ENCODE measurements at regions not wholly inside any gene's neighbourhood (a gene's known extent, or its start where the extent isn't known, plus 50 kb on each side); places are given as distances from the start of the nearest gene placed in this dataset.
A peak's percentile ranks its signal among the peaks of the same experiment; 100 is the strongest.

- H3K27me3 ChIP-seq (ENCODE audit: control insufficient read depth in 2 of 2, insufficient read depth in 1 of 2, low read length in 1 of 2), result no peaks in the 10 kb centered on the region
- H3K36me3 ChIP-seq (ENCODE audit: control insufficient read depth in 2 of 2, insufficient read depth in 2 of 2, low read length in 1 of 2), result no peaks in the 10 kb centered on the region
- H3K27ac ChIP-seq (ENCODE audit: low read depth in 1 of 2, low read length in 1 of 2), result no peak overlapping the region
- no peak for DNase-seq (ENCODE audit: low read depth in 6 of 9, low spot score in 9 of 9)
- WGBS, result 71% methylated on average over 2 of the region's 2 CpGs
- H3K9me3 ChIP-seq (ENCODE audit: control insufficient read depth in 2 of 2, insufficient read depth in 1 of 2, low read length in 1 of 2), result no peaks in the 10 kb centered on the region
- H3K4me1 ChIP-seq (ENCODE audit: control insufficient read depth in 2 of 2, insufficient read depth in 2 of 2, low read length in 2 of 2), result no peaks in the 10 kb centered on the region
- H3K4me3 ChIP-seq (ENCODE audit: low read length in 2 of 2), result no peak overlapping the region
Measured at GRCh38 chr11:106152013-106152412, 74.6 kb downstream of the AASDHPPT start.

- Histone ChIP-seq H3K4me1 (ENCODE audit: control insufficient read depth in 2 of 2, insufficient read depth in 2 of 2, low read length in 2 of 2) (no peaks in the 10 kb centered on the region), H3K27ac (ENCODE audit: low read depth in 1 of 2, low read length in 1 of 2) (no peak overlapping the region), H3K27me3 (ENCODE audit: control insufficient read depth in 2 of 2, insufficient read depth in 1 of 2, low read length in 1 of 2) (no peaks in the 10 kb centered on the region), H3K4me3 (ENCODE audit: low read length in 2 of 2) (no peak overlapping the region), H3K9me3 (ENCODE audit: control insufficient read depth in 2 of 2, insufficient read depth in 1 of 2, low read length in 1 of 2) (no peaks in the 10 kb centered on the region), H3K36me3 (ENCODE audit: control insufficient read depth in 2 of 2, insufficient read depth in 2 of 2, low read length in 1 of 2) (no peaks in the 10 kb centered on the region)
- no peak for DNase-seq (ENCODE audit: low read depth in 6 of 9, low spot score in 9 of 9)
- 2% methylated on average over 1 of the region's 1 CpG for WGBS
Measured at GRCh38 chr11:106152824-106153223, 75.4 kb downstream of the AASDHPPT start.

GRCh38 chr11:106156290-106156937, 79.0 kb downstream of the AASDHPPT start:
- peak in 2 of 9 donors; percentile 5 to 10 for DNase-seq (ENCODE audit: low read depth in 6 of 9, low spot score in 9 of 9)
- Histone ChIP-seq H3K27me3 (ENCODE audit: control insufficient read depth in 2 of 2, insufficient read depth in 1 of 2, low read length in 1 of 2) (no peaks in the 10 kb centered on the region), H3K4me1 (ENCODE audit: control insufficient read depth in 2 of 2, insufficient read depth in 2 of 2, low read length in 2 of 2) (no peaks in the 10 kb centered on the region), H3K4me3 (ENCODE audit: low read length in 2 of 2) (no peak overlapping the region), H3K27ac (ENCODE audit: low read depth in 1 of 2, low read length in 1 of 2) (no peak overlapping the region), H3K36me3 (ENCODE audit: control insufficient read depth in 2 of 2, insufficient read depth in 2 of 2, low read length in 1 of 2) (no peaks in the 10 kb centered on the region), H3K9me3 (ENCODE audit: control insufficient read depth in 2 of 2, insufficient read depth in 1 of 2, low read length in 1 of 2) (no peaks in the 10 kb centered on the region)
- WGBS, result 28% methylated on average over 4 of the region's 4 CpGs

GRCh38 chr11:106158406-106158805, 80.9 kb downstream of the AASDHPPT start:
- Histone ChIP-seq H3K27ac (ENCODE audit: low read depth in 1 of 2, low read length in 1 of 2) (no peak overlapping the region), H3K4me3 (ENCODE audit: low read length in 2 of 2) (no peak overlapping the region), H3K4me1 (ENCODE audit: control insufficient read depth in 2 of 2, insufficient read depth in 2 of 2, low read length in 2 of 2) (no peaks in the 10 kb centered on the region), H3K27me3 (ENCODE audit: control insufficient read depth in 2 of 2, insufficient read depth in 1 of 2, low read length in 1 of 2) (no peaks in the 10 kb centered on the region), H3K9me3 (ENCODE audit: control insufficient read depth in 2 of 2, insufficient read depth in 1 of 2, low read length in 1 of 2) (no peaks in the 10 kb centered on the region), H3K36me3 (ENCODE audit: control insufficient read depth in 2 of 2, insufficient read depth in 2 of 2, low read length in 1 of 2) (no peaks in the 10 kb centered on the region)
- WGBS, result 72% methylated on average over 3 of the region's 3 CpGs
- no peak for DNase-seq (ENCODE audit: low read depth in 6 of 9, low spot score in 9 of 9)

GRCh38 chr11:106159836-106160235, 82.4 kb downstream of the AASDHPPT start:
- no peak for DNase-seq (ENCODE audit: low read depth in 6 of 9, low spot score in 9 of 9)
- Histone ChIP-seq H3K9me3 (ENCODE audit: control insufficient read depth in 2 of 2, insufficient read depth in 1 of 2, low read length in 1 of 2) (no peaks in the 10 kb centered on the region), H3K27me3 (ENCODE audit: control insufficient read depth in 2 of 2, insufficient read depth in 1 of 2, low read length in 1 of 2) (no peaks in the 10 kb centered on the region), H3K4me1 (ENCODE audit: control insufficient read depth in 2 of 2, insufficient read depth in 2 of 2, low read length in 2 of 2) (no peaks in the 10 kb centered on the region), H3K36me3 (ENCODE audit: control insufficient read depth in 2 of 2, insufficient read depth in 2 of 2, low read length in 1 of 2) (no peaks in the 10 kb centered on the region), H3K27ac (ENCODE audit: low read depth in 1 of 2, low read length in 1 of 2) (no peak overlapping the region), H3K4me3 (ENCODE audit: low read length in 2 of 2) (no peak overlapping the region)

- no peaks in the 10 kb centered on the region for H3K36me3 ChIP-seq (ENCODE audit: control insufficient read depth in 2 of 2, insufficient read depth in 2 of 2, low read length in 1 of 2)
- H3K4me1 ChIP-seq (ENCODE audit: control insufficient read depth in 2 of 2, insufficient read depth in 2 of 2, low read length in 2 of 2), result no peaks in the 10 kb centered on the region
- DNase-seq (ENCODE audit: low read depth in 6 of 9, low spot score in 9 of 9), result no peak
- no peak overlapping the region for H3K4me3 ChIP-seq (ENCODE audit: low read length in 2 of 2)
- no peaks in the 10 kb centered on the region for H3K9me3 ChIP-seq (ENCODE audit: control insufficient read depth in 2 of 2, insufficient read depth in 1 of 2, low read length in 1 of 2)
- no peaks in the 10 kb centered on the region for H3K27me3 ChIP-seq (ENCODE audit: control insufficient read depth in 2 of 2, insufficient read depth in 1 of 2, low read length in 1 of 2)
- H3K27ac ChIP-seq (ENCODE audit: low read depth in 1 of 2, low read length in 1 of 2), result no peak overlapping the region
- WGBS, result 88% methylated on average over 7 of the region's 7 CpGs
Measured at GRCh38 chr11:106160494-106160893, 83.0 kb downstream of the AASDHPPT start.

GRCh38 chr11:106161775-106162634, 84.5 kb downstream of the AASDHPPT start:
- Histone ChIP-seq H3K4me3 (ENCODE audit: low read length in 2 of 2) (no peak overlapping the region), H3K27me3 (ENCODE audit: control insufficient read depth in 2 of 2, insufficient read depth in 1 of 2, low read length in 1 of 2) (no peaks in the 10 kb centered on the region), H3K36me3 (ENCODE audit: control insufficient read depth in 2 of 2, insufficient read depth in 2 of 2, low read length in 1 of 2) (no peaks in the 10 kb centered on the region), H3K9me3 (ENCODE audit: control insufficient read depth in 2 of 2, insufficient read depth in 1 of 2, low read length in 1 of 2) (no peaks in the 10 kb centered on the region), H3K27ac (ENCODE audit: low read depth in 1 of 2, low read length in 1 of 2) (no peak overlapping the region), H3K4me1 (ENCODE audit: control insufficient read depth in 2 of 2, insufficient read depth in 2 of 2, low read length in 2 of 2) (no peaks in the 10 kb centered on the region)
- DNase-seq (ENCODE audit: low read depth in 6 of 9, low spot score in 9 of 9), result no peak
- 89% methylated on average over 3 of the region's 3 CpGs for WGBS

- Histone ChIP-seq H3K36me3 (ENCODE audit: control insufficient read depth in 2 of 2, insufficient read depth in 2 of 2, low read length in 1 of 2) (no peaks in the 10 kb centered on the region), H3K27ac (ENCODE audit: low read depth in 1 of 2, low read length in 1 of 2) (no peak overlapping the region), H3K4me3 (ENCODE audit: low read length in 2 of 2) (no peak overlapping the region), H3K9me3 (ENCODE audit: control insufficient read depth in 2 of 2, insufficient read depth in 1 of 2, low read length in 1 of 2) (no peaks in the 10 kb centered on the region), H3K27me3 (ENCODE audit: control insufficient read depth in 2 of 2, insufficient read depth in 1 of 2, low read length in 1 of 2) (no peaks in the 10 kb centered on the region), H3K4me1 (ENCODE audit: control insufficient read depth in 2 of 2, insufficient read depth in 2 of 2, low read length in 2 of 2) (no peaks in the 10 kb centered on the region)
- DNase-seq (ENCODE audit: low read depth in 6 of 9, low spot score in 9 of 9), result no peak
Measured at GRCh38 chr11:106167085-106167484, 89.6 kb downstream of the AASDHPPT start.

- H3K36me3 ChIP-seq (ENCODE audit: control insufficient read depth in 2 of 2, insufficient read depth in 2 of 2, low read length in 1 of 2), result no peaks in the 10 kb centered on the region
- no peak for DNase-seq (ENCODE audit: low read depth in 6 of 9, low spot score in 9 of 9)
- no peak overlapping the region for H3K27ac ChIP-seq (ENCODE audit: low read depth in 1 of 2, low read length in 1 of 2)
- no peak overlapping the region for H3K4me3 ChIP-seq (ENCODE audit: low read length in 2 of 2)
- 92% methylated on average over 4 of the region's 4 CpGs for WGBS
- H3K9me3 ChIP-seq (ENCODE audit: control insufficient read depth in 2 of 2, insufficient read depth in 1 of 2, low read length in 1 of 2), result no peaks in the 10 kb centered on the region
- no peaks in the 10 kb centered on the region for H3K4me1 ChIP-seq (ENCODE audit: control insufficient read depth in 2 of 2, insufficient read depth in 2 of 2, low read length in 2 of 2)
- no peaks in the 10 kb centered on the region for H3K27me3 ChIP-seq (ENCODE audit: control insufficient read depth in 2 of 2, insufficient read depth in 1 of 2, low read length in 1 of 2)
Measured at GRCh38 chr11:106172386-106172991, 95.0 kb downstream of the AASDHPPT start.
